ENCODE measurements at regions not wholly inside any gene's neighbourhood (a gene's known extent, or its start where the extent isn't known, plus 50 kb on each side); places are given as distances from the start of the nearest gene placed in this dataset.
"Not testable (repeated sequence)": the region's sequence is repeated elsewhere in the genome, so short reads cannot be mapped to it uniquely, and the experiment has no call there.

- H3K9me3 Mint-ChIP-seq; H3K4me3 Mint-ChIP-seq; H3K27ac Mint-ChIP-seq (ENCODE audit: low read depth); DNase-seq (ENCODE audit: low spot score in 2 of 2); H3K27me3 Mint-ChIP-seq; H3K4me1 Mint-ChIP-seq: not testable (repeated sequence)
- peaks cover 40% of the 10 kb centered on the region for H3K36me3 Mint-ChIP-seq (ENCODE audit: insufficient read depth)
- peak; percentile 25 for ATAC-seq (replicated peaks; ENCODE audit: extremely low read depth, poor library complexity, severe bottlenecking)
These were observed 51.5 kb upstream of the MUC20 start for GRCh38 chr3:195669310-195669709.

- H3K27ac Mint-ChIP-seq (ENCODE audit: low read depth); H3K4me1 Mint-ChIP-seq; DNase-seq (ENCODE audit: low spot score in 2 of 2); H3K9me3 Mint-ChIP-seq; H3K27me3 Mint-ChIP-seq; H3K4me3 Mint-ChIP-seq; ATAC-seq (replicated peaks; ENCODE audit: extremely low read depth, poor library complexity, severe bottlenecking): not testable (repeated sequence)
- peaks cover 41% of the 10 kb centered on the region for H3K36me3 Mint-ChIP-seq (ENCODE audit: insufficient read depth)
These were observed 52.5 kb upstream of the MUC20 start for GRCh38 chr3:195668131-195668766.

GRCh38 chr3:195665311-195665710 is 55.5 kb upstream of the MUC20 start:
- H3K36me3 Mint-ChIP-seq (ENCODE audit: insufficient read depth) = peaks cover 31% of the 10 kb centered on the region

GRCh38 chr3:195664131-195664530 is 56.6 kb upstream of the MUC20 start:
- not testable (repeated sequence) for H3K27ac Mint-ChIP-seq (ENCODE audit: low read depth); H3K4me3 Mint-ChIP-seq; DNase-seq (ENCODE audit: low spot score in 2 of 2); H3K4me1 Mint-ChIP-seq; H3K27me3 Mint-ChIP-seq; ATAC-seq (replicated peaks; ENCODE audit: extremely low read depth, poor library complexity, severe bottlenecking); H3K9me3 Mint-ChIP-seq
- H3K36me3 Mint-ChIP-seq (ENCODE audit: insufficient read depth) = peaks cover 26% of the 10 kb centered on the region

More at GRCh38 chr3:195665311-195665710, 55.5 kb upstream of the MUC20 start:
- H3K4me3 Mint-ChIP-seq; DNase-seq (ENCODE audit: low spot score in 2 of 2); H3K27me3 Mint-ChIP-seq; H3K9me3 Mint-ChIP-seq; H3K4me1 Mint-ChIP-seq; ATAC-seq (replicated peaks; ENCODE audit: extremely low read depth, poor library complexity, severe bottlenecking): not testable (repeated sequence)
- peak overlapping the region; percentile 51 for H3K27ac Mint-ChIP-seq (ENCODE audit: low read depth)

GRCh38 chr3:195659136-195659533 is 61.6 kb upstream of the MUC20 start:
- ATAC-seq (replicated peaks; ENCODE audit: extremely low read depth, poor library complexity, severe bottlenecking); H3K27ac Mint-ChIP-seq (ENCODE audit: low read depth); H3K4me1 Mint-ChIP-seq; DNase-seq (ENCODE audit: low spot score in 2 of 2); H3K9me3 Mint-ChIP-seq; H3K27me3 Mint-ChIP-seq: not testable (repeated sequence)
- Mint-ChIP-seq H3K4me3 (peak overlapping the region; percentile 27), H3K36me3 (ENCODE audit: insufficient read depth) (peaks cover 12% of the 10 kb centered on the region)

- Mint-ChIP-seq H3K4me3 (peak overlapping the region; percentile 85), H3K4me1 (peaks cover 15% of the 10 kb centered on the region)
- H3K36me3 Mint-ChIP-seq (ENCODE audit: insufficient read depth); H3K27me3 Mint-ChIP-seq; DNase-seq (ENCODE audit: low spot score in 2 of 2); H3K9me3 Mint-ChIP-seq; H3K27ac Mint-ChIP-seq (ENCODE audit: low read depth): not testable (repeated sequence)
- ATAC-seq (replicated peaks; ENCODE audit: extremely low read depth, poor library complexity, severe bottlenecking) = peak; percentile 41
These were observed 62.2 kb upstream of the MUC20 start for GRCh38 chr3:195658381-195659135.

GRCh38 chr3:195657475-195658372 is 63.1 kb upstream of the MUC20 start:
- peaks cover 17% of the 10 kb centered on the region for H3K4me1 Mint-ChIP-seq
- peak overlapping the region; percentile 85 for H3K4me3 Mint-ChIP-seq
- not testable (repeated sequence) for H3K27me3 Mint-ChIP-seq; H3K9me3 Mint-ChIP-seq; H3K36me3 Mint-ChIP-seq (ENCODE audit: insufficient read depth)
- peak; percentile 79 to 88 for DNase-seq (ENCODE audit: low spot score in 2 of 2)
- H3K27ac Mint-ChIP-seq (ENCODE audit: low read depth) = peak overlapping the region; percentile 93
- peak; percentile 82 for ATAC-seq (replicated peaks; ENCODE audit: extremely low read depth, poor library complexity, severe bottlenecking)

GRCh38 chr3:195656091-195656490 is 64.7 kb upstream of the MUC20 start:
- H3K9me3 Mint-ChIP-seq; H3K36me3 Mint-ChIP-seq (ENCODE audit: insufficient read depth); DNase-seq (ENCODE audit: low spot score in 2 of 2); ATAC-seq (replicated peaks; ENCODE audit: extremely low read depth, poor library complexity, severe bottlenecking); H3K27me3 Mint-ChIP-seq; H3K27ac Mint-ChIP-seq (ENCODE audit: low read depth): not testable (repeated sequence)
- peaks cover 17% of the 10 kb centered on the region for H3K4me1 Mint-ChIP-seq
- H3K4me3 Mint-ChIP-seq = peak overlapping the region; percentile 37

- H3K27me3 Mint-ChIP-seq = not testable (repeated sequence)
These were observed 66.0 kb upstream of the MUC20 start for GRCh38 chr3:195654746-195655145.

GRCh38 chr3:195654138-195654537 is 66.6 kb upstream of the MUC20 start:
- not testable (repeated sequence) for H3K36me3 Mint-ChIP-seq (ENCODE audit: insufficient read depth); H3K27me3 Mint-ChIP-seq; H3K27ac Mint-ChIP-seq (ENCODE audit: low read depth); H3K9me3 Mint-ChIP-seq; DNase-seq (ENCODE audit: low spot score in 2 of 2); H3K4me3 Mint-ChIP-seq; ATAC-seq (replicated peaks; ENCODE audit: extremely low read depth, poor library complexity, severe bottlenecking)
- peaks cover 17% of the 10 kb centered on the region for H3K4me1 Mint-ChIP-seq

More at GRCh38 chr3:195654746-195655145, 66.0 kb upstream of the MUC20 start:
- not testable (repeated sequence) for H3K9me3 Mint-ChIP-seq; H3K36me3 Mint-ChIP-seq (ENCODE audit: insufficient read depth); DNase-seq (ENCODE audit: low spot score in 2 of 2); H3K4me3 Mint-ChIP-seq; ATAC-seq (replicated peaks; ENCODE audit: extremely low read depth, poor library complexity, severe bottlenecking); H3K27ac Mint-ChIP-seq (ENCODE audit: low read depth)
- H3K4me1 Mint-ChIP-seq = peaks cover 17% of the 10 kb centered on the region

- not testable (repeated sequence) for ATAC-seq (replicated peaks; ENCODE audit: extremely low read depth, poor library complexity, severe bottlenecking); H3K4me3 Mint-ChIP-seq; H3K9me3 Mint-ChIP-seq; H3K27ac Mint-ChIP-seq (ENCODE audit: low read depth); H3K27me3 Mint-ChIP-seq; H3K36me3 Mint-ChIP-seq (ENCODE audit: insufficient read depth); DNase-seq (ENCODE audit: low spot score in 2 of 2)
- H3K4me1 Mint-ChIP-seq = peaks cover 17% of the 10 kb centered on the region
These were observed 67.1 kb upstream of the MUC20 start for GRCh38 chr3:195653641-195654040.

- not testable (repeated sequence) for H3K4me1 Mint-ChIP-seq; H3K27ac Mint-ChIP-seq (ENCODE audit: low read depth); ATAC-seq (replicated peaks; ENCODE audit: extremely low read depth, poor library complexity, severe bottlenecking); H3K27me3 Mint-ChIP-seq; H3K9me3 Mint-ChIP-seq; H3K4me3 Mint-ChIP-seq; DNase-seq (ENCODE audit: low spot score in 2 of 2); H3K36me3 Mint-ChIP-seq (ENCODE audit: insufficient read depth)
These were observed 64.4 kb upstream of the APOD start for GRCh38 chr3:195647912-195648702.

All from central memory CD8-positive, alpha-beta T cell (primary cell).